SK-N-SH (cell line): ENCODE measurements at regions not wholly inside any gene's neighbourhood (a gene's known extent, or its start where the extent isn't known, plus 50 kb on each side); places are given as distances from the start of the nearest gene placed in this dataset.

ENCODE experiments used
- GATA2 ChIP-seq: sonication (generic); formaldehyde crosslinking; IDR thresholded peaks from 2 replicates; pipeline ENCODE4 v1.5.0; 2020; ENCODE audit warnings: mild to moderate bottlenecking, missing genetic modification reagents
- NFIC ChIP-seq: IDR thresholded peaks from 2 replicates; pipeline ENCODE4 v1.4.0; 2012; ENCODE audit warnings: borderline replicate concordance
- YY1 ChIP-seq: IDR thresholded peaks from 2 replicates; pipeline ENCODE4 v1.4.0; 2012; ENCODE audit warnings: low read depth, mild to moderate bottlenecking
- TF ChIP-seq, protein P1 (sequence below): fragments of 150-350 bp; IDR thresholded peaks from 2 replicates; pipeline ENCODE4 v1.6.1; 2016; ENCODE audit warnings: mild to moderate bottlenecking, low read depth, low read length
- TF ChIP-seq, protein P2 (sequence below): fragments of 200-600 bp; sonication (generic); IDR thresholded peaks from 2 replicates; pipeline ENCODE4 v1.6.1; 2017; ENCODE audit warnings: antibody characterized with exemption, mild to moderate bottlenecking, moderate library complexity

DNA sequence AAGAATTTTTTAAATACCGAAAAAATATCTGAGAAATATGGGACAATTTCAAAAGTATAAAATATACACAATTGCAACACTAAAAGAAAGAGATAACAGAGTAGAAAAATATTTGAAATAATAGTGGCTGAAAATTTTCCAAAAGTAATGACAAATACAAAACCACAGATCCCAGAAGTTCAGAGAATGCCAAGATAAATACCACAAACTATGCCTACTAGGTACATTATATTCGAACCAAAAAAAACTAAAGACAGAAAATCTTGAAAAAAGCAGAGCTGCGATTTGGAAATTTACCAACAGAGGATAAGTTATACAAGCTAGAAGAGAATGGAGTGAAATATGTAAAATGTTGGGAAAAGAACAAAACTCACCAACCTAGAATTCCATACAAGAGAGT lies 191.3 kb upstream of the ELAC2 start:
- TF ChIP-seq, protein P1, sequence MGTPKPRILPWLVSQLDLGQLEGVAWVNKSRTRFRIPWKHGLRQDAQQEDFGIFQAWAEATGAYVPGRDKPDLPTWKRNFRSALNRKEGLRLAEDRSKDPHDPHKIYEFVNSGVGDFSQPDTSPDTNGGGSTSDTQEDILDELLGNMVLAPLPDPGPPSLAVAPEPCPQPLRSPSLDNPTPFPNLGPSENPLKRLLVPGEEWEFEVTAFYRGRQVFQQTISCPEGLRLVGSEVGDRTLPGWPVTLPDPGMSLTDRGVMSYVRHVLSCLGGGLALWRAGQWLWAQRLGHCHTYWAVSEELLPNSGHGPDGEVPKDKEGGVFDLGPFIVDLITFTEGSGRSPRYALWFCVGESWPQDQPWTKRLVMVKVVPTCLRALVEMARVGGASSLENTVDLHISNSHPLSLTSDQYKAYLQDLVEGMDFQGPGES = no peak
- TF ChIP-seq GATA2 (CRISPR knock-in tag) (no peak), YY1 (no peak), NFIC (no peak)
- TF ChIP-seq, protein P2, sequence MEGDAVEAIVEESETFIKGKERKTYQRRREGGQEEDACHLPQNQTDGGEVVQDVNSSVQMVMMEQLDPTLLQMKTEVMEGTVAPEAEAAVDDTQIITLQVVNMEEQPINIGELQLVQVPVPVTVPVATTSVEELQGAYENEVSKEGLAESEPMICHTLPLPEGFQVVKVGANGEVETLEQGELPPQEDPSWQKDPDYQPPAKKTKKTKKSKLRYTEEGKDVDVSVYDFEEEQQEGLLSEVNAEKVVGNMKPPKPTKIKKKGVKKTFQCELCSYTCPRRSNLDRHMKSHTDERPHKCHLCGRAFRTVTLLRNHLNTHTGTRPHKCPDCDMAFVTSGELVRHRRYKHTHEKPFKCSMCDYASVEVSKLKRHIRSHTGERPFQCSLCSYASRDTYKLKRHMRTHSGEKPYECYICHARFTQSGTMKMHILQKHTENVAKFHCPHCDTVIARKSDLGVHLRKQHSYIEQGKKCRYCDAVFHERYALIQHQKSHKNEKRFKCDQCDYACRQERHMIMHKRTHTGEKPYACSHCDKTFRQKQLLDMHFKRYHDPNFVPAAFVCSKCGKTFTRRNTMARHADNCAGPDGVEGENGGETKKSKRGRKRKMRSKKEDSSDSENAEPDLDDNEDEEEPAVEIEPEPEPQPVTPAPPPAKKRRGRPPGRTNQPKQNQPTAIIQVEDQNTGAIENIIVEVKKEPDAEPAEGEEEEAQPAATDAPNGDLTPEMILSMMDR = no peak
